Neuronal stem cell (in vitro differentiated cells): ENCODE measurements at regions not wholly inside any gene's neighbourhood (a gene's known extent, or its start where the extent isn't known, plus 50 kb on each side); places are given as distances from the start of the nearest gene placed in this dataset.

Experiments
- DNase-seq: peaks from one replicate; pipeline ENCODE4 v3.0.0-alpha.2; 2013; ENCODE audit warnings: low spot score
- H2AFZ ChIP-seq: one replicate; pipeline ENCODE4 v1.6.1; 2013; ENCODE audit warnings: mild to moderate bottlenecking, low read length, inconsistent platforms
- H2AK5ac ChIP-seq: 2 replicates; pipeline ENCODE4 v1.6.1; 2013; ENCODE audit warnings: low read depth, mild to moderate bottlenecking, inconsistent platforms, low read length, moderate library complexity, mixed read lengths
- H2BK120ac ChIP-seq: 2 replicates; pipeline ENCODE4 v1.6.1; 2013; ENCODE audit warnings: low read depth, mild to moderate bottlenecking, inconsistent platforms, low read length, moderate library complexity, mixed read lengths
- H2BK12ac ChIP-seq: one replicate; pipeline ENCODE4 v1.6.1; 2013; ENCODE audit warnings: low read length, inconsistent platforms
- H2BK15ac ChIP-seq: 2 replicates; pipeline ENCODE4 v1.6.1; 2013; ENCODE audit warnings: mild to moderate bottlenecking, low read length, inconsistent platforms, mixed read lengths
- H2BK5ac ChIP-seq: one replicate; pipeline ENCODE4 v1.6.1; 2013; ENCODE audit warnings: inconsistent platforms, mild to moderate bottlenecking, low read length, moderate library complexity
- H3K14ac ChIP-seq: one replicate; pipeline ENCODE4 v1.6.1; 2013; ENCODE audit warnings: low read length, inconsistent platforms
- H3K18ac ChIP-seq: 2 replicates; pipeline ENCODE4 v1.6.1; 2013; ENCODE audit warnings: low read length, inconsistent platforms
- H3K23ac ChIP-seq: 2 replicates; pipeline ENCODE4 v1.6.1; 2013; ENCODE audit warnings: low read depth, mild to moderate bottlenecking, mixed read lengths, low read length, inconsistent platforms; ENCODE audit not compliant: poor library complexity
- H3K27ac ChIP-seq: replicated peaks from 3 replicates; pipeline ENCODE4 v1.5.1; 2013; ENCODE audit warnings: low read length, inconsistent platforms
- H3K27me3 ChIP-seq, 3 experiments: 2 replicates each; pipeline ENCODE4 v1.6.1; 2013; ENCODE audit warnings: low read length in 3 of 3, mild to moderate bottlenecking in 2 of 3, inconsistent platforms in 1 of 3, low read depth in 1 of 3, mixed read lengths in 1 of 3, moderate library complexity in 1 of 3; ENCODE audit not compliant: control insufficient read depth in 3 of 3, insufficient read depth in 3 of 3
- H3K36me3 ChIP-seq, 2 donors: replicated peaks in 1 of 2; 2 replicates each; pipeline ENCODE4 v1.6.1; 2013; ENCODE audit warnings: low read length in 2 of 2; ENCODE audit not compliant: control insufficient read depth in 2 of 2, insufficient read depth in 2 of 2
- H3K4ac ChIP-seq: 2 replicates; pipeline ENCODE4 v1.6.1; 2013; ENCODE audit warnings: inconsistent platforms, mild to moderate bottlenecking, low read length, moderate library complexity
- H3K4me1 ChIP-seq, 2 donors: 1 replicate in 1 of 2; 2 replicates in 1 of 2; pipeline ENCODE4 v1.6.1; 2013; ENCODE audit warnings: low read length in 2 of 2, low read depth in 1 of 2; ENCODE audit not compliant: control insufficient read depth in 2 of 2, insufficient read depth in 1 of 2
- H3K4me2 ChIP-seq: one replicate; pipeline ENCODE4 v1.6.1; 2013; ENCODE audit warnings: mild to moderate bottlenecking, low read length, inconsistent platforms; ENCODE audit not compliant: insufficient read depth, poor library complexity, severe bottlenecking
- H3K4me3 ChIP-seq, 2 donors: 2 replicates each; pipeline ENCODE4 v1.5.1; 2013; ENCODE audit warnings: low read length in 2 of 2, mild to moderate bottlenecking in 2 of 2, inconsistent platforms in 1 of 2, moderate library complexity in 1 of 2
- H3K79me1 ChIP-seq: one replicate; pipeline ENCODE4 v1.6.1; 2013; ENCODE audit warnings: low read depth, mild to moderate bottlenecking, inconsistent platforms, low read length, moderate library complexity
- H3K9ac ChIP-seq: one replicate; pipeline ENCODE4 v1.6.1; 2013; ENCODE audit warnings: mild to moderate bottlenecking, low read depth, low read length, inconsistent platforms; ENCODE audit not compliant: poor library complexity
- H3K9me3 ChIP-seq, 2 donors: replicated peaks in 1 of 2; 2 replicates each; pipeline versions ENCODE3 to v1.6.1; 2013; ENCODE audit warnings: low read length in 2 of 2, mild to moderate bottlenecking in 2 of 2, inconsistent platforms in 1 of 2, low read depth in 1 of 2, mixed read lengths in 1 of 2, moderate library complexity in 1 of 2; ENCODE audit not compliant: control insufficient read depth in 2 of 2, insufficient read depth in 1 of 2
- H4K8ac ChIP-seq: one replicate; pipeline ENCODE4 v1.6.1; 2013; ENCODE audit warnings: low read depth, mild to moderate bottlenecking, inconsistent platforms, low read length, moderate library complexity
- H4K91ac ChIP-seq: one replicate; pipeline ENCODE4 v1.6.1; 2013; ENCODE audit warnings: low read length, low read depth, mild to moderate bottlenecking, inconsistent platforms; ENCODE audit not compliant: poor library complexity
- WGBS, 2 donors: extraction: QIAGEN DNeasy Blood & Tissue Kit; methylation state at CpG; one replicate each; pipeline ENCODE4 v1.1.7; 2013; ENCODE audit warnings: missing lambda C conversion rate in 2 of 2, mixed read lengths in 1 of 2; ENCODE audit not compliant: insufficient read length in 2 of 2, insufficient replicate concordance in 1 of 2; ENCODE audit errors: extremely low coverage in 2 of 2; 5-methylcytosine and 5-hydroxymethylcytosine counted together

DNA sequence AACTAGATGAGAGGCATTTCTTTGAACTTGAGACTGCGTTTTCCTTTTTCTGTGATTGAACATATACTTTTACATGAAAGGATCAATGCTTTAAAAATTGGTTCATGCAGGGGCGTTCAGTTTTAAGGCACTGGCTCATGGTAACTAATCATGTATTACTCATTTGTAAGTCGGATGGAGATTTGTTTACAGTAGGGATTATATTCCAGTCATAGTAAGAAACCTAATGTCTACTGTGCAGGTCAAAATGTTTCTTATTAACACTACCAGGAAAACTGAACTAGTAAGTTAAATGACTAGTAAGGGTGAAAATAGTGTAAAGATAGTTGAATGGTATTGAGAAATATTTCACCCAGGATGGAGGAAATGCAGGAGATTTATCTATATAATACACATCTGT lies 258.8 kb upstream of the GBE1 start:
- Histone ChIP-seq H3K27ac (no peak overlapping the region), H2BK5ac (no peak overlapping the region), H3K9me3 (no peaks in the 10 kb centered on the region), H2AFZ (no peak overlapping the region), H3K79me1 (no peaks in the 10 kb centered on the region), H3K4me3 (no peak overlapping the region), H2BK15ac (no peak overlapping the region), H3K27me3 (no peaks in the 10 kb centered on the region), H3K9ac (no peak overlapping the region), H3K36me3 (no peaks in the 10 kb centered on the region), H2BK12ac (no peak overlapping the region), H3K18ac (no peak overlapping the region), H2BK120ac (no peak overlapping the region), H4K8ac (no peak overlapping the region), H2AK5ac (no peak overlapping the region), H3K14ac (no peak overlapping the region), H3K4ac (no peak overlapping the region), H3K4me1 (no peaks in the 10 kb centered on the region), H4K91ac (no peak overlapping the region), H3K23ac (no peak overlapping the region), H3K4me2 (no peak overlapping the region)
- no peak for DNase-seq
- WGBS, 2 donors = no CpG with 5 or more reads among the region's 3 CpGs

DNA sequence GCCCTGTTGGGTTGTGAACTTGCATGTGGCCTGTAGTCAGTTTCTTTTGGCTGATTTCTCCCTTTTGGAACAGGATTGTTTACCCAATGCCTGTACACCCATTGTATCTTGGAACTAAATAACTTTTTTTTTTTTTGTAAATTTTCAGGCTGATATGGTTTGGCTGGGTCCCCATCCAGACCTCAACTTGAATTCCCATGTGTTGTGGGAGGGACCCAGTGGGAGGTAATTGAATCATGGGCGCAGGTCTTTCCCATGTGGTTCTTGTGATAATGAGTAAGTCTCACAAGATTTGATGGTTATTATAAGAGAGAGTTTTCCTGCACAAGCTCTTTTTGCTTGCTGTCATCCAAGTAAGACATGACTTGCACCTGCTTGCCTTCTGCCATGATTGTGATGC lies 253.8 kb upstream of the GBE1 start:
- H2BK5ac ChIP-seq = no peak overlapping the region

DNA sequence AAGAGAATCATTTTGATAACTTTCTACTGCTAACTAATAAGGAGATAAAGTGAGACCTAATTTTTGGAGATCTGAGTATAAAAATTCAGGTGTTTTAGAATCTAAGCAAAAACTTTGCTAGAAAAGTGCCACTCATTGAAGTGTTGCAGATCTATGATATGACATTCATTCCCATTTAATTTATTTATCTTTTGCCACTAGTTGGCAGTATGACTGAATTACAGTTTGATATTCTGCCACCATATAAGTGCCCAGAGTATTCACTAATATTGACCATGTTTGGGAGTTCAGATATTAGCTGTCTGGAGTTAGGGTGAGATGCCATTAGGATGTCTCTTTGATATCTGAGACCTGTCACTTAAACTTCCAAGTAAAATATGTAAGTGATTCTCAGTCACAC lies 251.3 kb upstream of the GBE1 start:
- no peaks in the 10 kb centered on the region for H3K36me3 ChIP-seq
- no peak overlapping the region for H2BK15ac ChIP-seq
- H3K18ac ChIP-seq = no peak overlapping the region
- H4K8ac ChIP-seq = no peak overlapping the region
- H2AFZ ChIP-seq = no peak overlapping the region
- no peak overlapping the region for H2AK5ac ChIP-seq
- no peak overlapping the region for H3K4ac ChIP-seq
- H3K9me3 ChIP-seq = no peaks in the 10 kb centered on the region
- H3K4me2 ChIP-seq = no peak overlapping the region
- H3K4me1 ChIP-seq = no peaks in the 10 kb centered on the region
- no peak overlapping the region for H3K27ac ChIP-seq
- H3K9ac ChIP-seq = no peak overlapping the region
- H3K4me3 ChIP-seq = no peak overlapping the region
- H2BK5ac ChIP-seq = no peak overlapping the region
- H4K91ac ChIP-seq = no peak overlapping the region
- no peak for DNase-seq
- H3K23ac ChIP-seq = no peak overlapping the region
- no peak overlapping the region for H3K14ac ChIP-seq
- H2BK120ac ChIP-seq = no peak overlapping the region
- H3K79me1 ChIP-seq = no peaks in the 10 kb centered on the region
- no peaks in the 10 kb centered on the region for H3K27me3 ChIP-seq
- no peak overlapping the region for H2BK12ac ChIP-seq

More for the DNA sequence above, 253.8 kb upstream of the GBE1 start:
- no peaks in the 10 kb centered on the region for H3K36me3 ChIP-seq
- no peak overlapping the region for H2BK12ac ChIP-seq
- no peak overlapping the region for H3K27ac ChIP-seq
- H3K23ac ChIP-seq = no peak overlapping the region
- no peak overlapping the region for H4K8ac ChIP-seq
- no peaks in the 10 kb centered on the region for H3K4me1 ChIP-seq
- H4K91ac ChIP-seq = no peak overlapping the region
- no peak overlapping the region for H3K4me3 ChIP-seq
- H2BK15ac ChIP-seq = no peak overlapping the region
- H2AFZ ChIP-seq = no peak overlapping the region
- no peak overlapping the region for H3K14ac ChIP-seq
- H3K79me1 ChIP-seq = no peaks in the 10 kb centered on the region
- H3K4ac ChIP-seq = no peak overlapping the region
- H3K4me2 ChIP-seq = no peak overlapping the region
- no peak overlapping the region for H2BK120ac ChIP-seq
- no peak overlapping the region for H3K18ac ChIP-seq
- H3K9ac ChIP-seq = no peak overlapping the region
- no peaks in the 10 kb centered on the region for H3K9me3 ChIP-seq
- no peak overlapping the region for H2AK5ac ChIP-seq
- no peak for DNase-seq
- no peaks in the 10 kb centered on the region for H3K27me3 ChIP-seq
- no CpG with 5 or more reads among the region's 1 CpG for WGBS, 2 donors

DNA sequence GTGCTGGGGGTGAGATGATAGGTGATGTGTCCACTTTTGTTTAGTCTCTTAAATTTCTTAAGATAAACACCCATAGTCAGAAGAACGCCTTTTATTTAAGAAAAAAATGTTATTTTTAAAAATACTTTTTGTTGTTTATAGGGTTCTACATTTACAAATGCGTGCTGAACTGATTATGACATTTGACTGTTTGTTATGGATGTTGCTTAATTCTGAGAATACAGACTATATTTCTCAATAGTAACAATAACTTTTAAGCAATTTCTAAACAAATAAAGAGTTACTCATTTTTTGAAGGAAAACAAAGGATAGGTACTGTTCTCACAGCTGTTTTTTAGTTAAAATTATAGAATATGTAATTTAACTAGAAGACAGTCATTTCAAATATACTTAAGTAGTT lies 249.9 kb upstream of the GBE1 start:
- no peak overlapping the region for H3K14ac ChIP-seq
- H2BK120ac ChIP-seq = no peak overlapping the region
- H3K4me1 ChIP-seq = no peaks in the 10 kb centered on the region
- no peak overlapping the region for H2BK5ac ChIP-seq
- H3K23ac ChIP-seq = no peak overlapping the region
- H3K79me1 ChIP-seq = no peaks in the 10 kb centered on the region
- no peak overlapping the region for H3K4ac ChIP-seq
- H2BK15ac ChIP-seq = no peak overlapping the region
- WGBS, 2 donors = no CpG with 5 or more reads among the region's 2 CpGs
- no peaks in the 10 kb centered on the region for H3K27me3 ChIP-seq
- H4K8ac ChIP-seq = no peak overlapping the region
- peaks cover 0 to under 1% of the 10 kb centered on the region in 2 donors for H3K9me3 ChIP-seq
- no peak for DNase-seq
- H3K36me3 ChIP-seq = no peaks in the 10 kb centered on the region
- H2AK5ac ChIP-seq = no peak overlapping the region
- no peak overlapping the region for H3K27ac ChIP-seq
- H3K4me3 ChIP-seq = no peak overlapping the region
- no peak overlapping the region for H3K9ac ChIP-seq
- H3K18ac ChIP-seq = no peak overlapping the region
- no peak overlapping the region for H2AFZ ChIP-seq
- H3K4me2 ChIP-seq = no peak overlapping the region
- H2BK12ac ChIP-seq = no peak overlapping the region
- H4K91ac ChIP-seq = no peak overlapping the region
